ENCODE measurements at regions not wholly inside any gene's neighbourhood (a gene's known extent, or its start where the extent isn't known, plus 50 kb on each side); places are given as distances from the start of the nearest gene placed in this dataset.
A peak's percentile ranks its signal among the peaks of the same experiment; 100 is the strongest.

- DNase-seq (no peak), FAIRE-seq (no peak)
- H3K27ac ChIP-seq (ENCODE audit: low read depth in 2 of 2, low read length in 2 of 2): no peak overlapping the region
- no peak overlapping the region for H3K4me3 ChIP-seq (ENCODE audit: low read length in 3 of 3)
- intact Hi-C loops (cut with DNase I): no loop called here
- no peak overlapping the region for H3K9ac ChIP-seq (ENCODE audit: low read length in 3 of 3)
- H3K9me3 ChIP-seq (ENCODE audit: control insufficient read depth in 2 of 3, insufficient read depth in 1 of 3, low read length in 3 of 3): no peaks in the 10 kb centered on the region
- H3K36me3 ChIP-seq (ENCODE audit: control insufficient read depth in 2 of 3, insufficient read depth in 3 of 3, low read length in 3 of 3): no peaks in the 10 kb centered on the region
- no peaks in the 10 kb centered on the region for H3K27me3 ChIP-seq (ENCODE audit: control insufficient read depth, insufficient read depth, low read length)
- TF ChIP-seq CTCF (IDR thresholded peaks at IDR 0.05; ENCODE audit: borderline replicate concordance, extremely low read depth, insufficient read depth): no peak
- H3K4me1 ChIP-seq (ENCODE audit: control insufficient read depth in 2 of 3, insufficient read depth in 2 of 3, low read depth in 1 of 3, low read length in 3 of 3): no peaks in the 10 kb centered on the region
These were observed 277.6 kb downstream of the TMEM38B start for GRCh38 chr9:105971986-105972385.

- intact Hi-C loops (cut with DNase I): no loop called here
- no peak for FAIRE-seq
- TF ChIP-seq CTCF (IDR thresholded peaks at IDR 0.05; ENCODE audit: borderline replicate concordance, extremely low read depth, insufficient read depth): no peak
These were observed 278.3 kb downstream of the TMEM38B start for GRCh38 chr9:105972466-105973204.

GRCh38 chr9:105973951-105974351, 279.6 kb downstream of the TMEM38B start:
- Histone ChIP-seq H3K4me3 (ENCODE audit: low read length in 3 of 3) (no peak overlapping the region), H3K27ac (ENCODE audit: low read depth in 2 of 2, low read length in 2 of 2) (no peak overlapping the region), H3K9me3 (ENCODE audit: control insufficient read depth in 2 of 3, insufficient read depth in 1 of 3, low read length in 3 of 3) (no peaks in the 10 kb centered on the region), H3K36me3 (ENCODE audit: control insufficient read depth in 2 of 3, insufficient read depth in 3 of 3, low read length in 3 of 3) (no peaks in the 10 kb centered on the region), H3K9ac (ENCODE audit: low read length in 3 of 3) (no peak overlapping the region), H3K4me1 (ENCODE audit: control insufficient read depth in 2 of 3, insufficient read depth in 2 of 3, low read depth in 1 of 3, low read length in 3 of 3) (no peaks in the 10 kb centered on the region), H3K27me3 (ENCODE audit: control insufficient read depth, insufficient read depth, low read length) (no peaks in the 10 kb centered on the region)
- peak in 2 of 5 donors; percentile 32 to 46 for DNase-seq
- FAIRE-seq: no peak
- TF ChIP-seq CTCF (IDR thresholded peaks at IDR 0.05; ENCODE audit: borderline replicate concordance, extremely low read depth, insufficient read depth): no peak
- intact Hi-C loops (cut with DNase I): no loop called here

More at GRCh38 chr9:105972466-105973204, 278.3 kb downstream of the TMEM38B start:
- Histone ChIP-seq H3K4me3 (ENCODE audit: low read length in 3 of 3) (no peak overlapping the region), H3K27me3 (ENCODE audit: control insufficient read depth, insufficient read depth, low read length) (no peaks in the 10 kb centered on the region), H3K4me1 (ENCODE audit: control insufficient read depth in 2 of 3, insufficient read depth in 2 of 3, low read depth in 1 of 3, low read length in 3 of 3) (no peaks in the 10 kb centered on the region), H3K36me3 (ENCODE audit: control insufficient read depth in 2 of 3, insufficient read depth in 3 of 3, low read length in 3 of 3) (no peaks in the 10 kb centered on the region), H3K9me3 (ENCODE audit: control insufficient read depth in 2 of 3, insufficient read depth in 1 of 3, low read length in 3 of 3) (no peaks in the 10 kb centered on the region), H3K9ac (ENCODE audit: low read length in 3 of 3) (no peak overlapping the region), H3K27ac (ENCODE audit: low read depth in 2 of 2, low read length in 2 of 2) (no peak overlapping the region)
- no peak for DNase-seq

All from kidney (tissue), 13 donors.